HG03575 (cell line): ENCODE measurements at regions not wholly inside any gene's neighbourhood (a gene's known extent, or its start where the extent isn't known, plus 50 kb on each side); places are given as distances from the start of the nearest gene placed in this dataset.

Experiments used
- ATAC-seq: cut with Tn5 transposase; IDR thresholded peaks from one replicate; pipeline ENCODE4 v1.9.1; 2021; ENCODE audit not compliant: unreplicated experiment, insufficient number of reproducible peaks, low FRiP score; ENCODE audit errors: extremely low read depth

DNA sequence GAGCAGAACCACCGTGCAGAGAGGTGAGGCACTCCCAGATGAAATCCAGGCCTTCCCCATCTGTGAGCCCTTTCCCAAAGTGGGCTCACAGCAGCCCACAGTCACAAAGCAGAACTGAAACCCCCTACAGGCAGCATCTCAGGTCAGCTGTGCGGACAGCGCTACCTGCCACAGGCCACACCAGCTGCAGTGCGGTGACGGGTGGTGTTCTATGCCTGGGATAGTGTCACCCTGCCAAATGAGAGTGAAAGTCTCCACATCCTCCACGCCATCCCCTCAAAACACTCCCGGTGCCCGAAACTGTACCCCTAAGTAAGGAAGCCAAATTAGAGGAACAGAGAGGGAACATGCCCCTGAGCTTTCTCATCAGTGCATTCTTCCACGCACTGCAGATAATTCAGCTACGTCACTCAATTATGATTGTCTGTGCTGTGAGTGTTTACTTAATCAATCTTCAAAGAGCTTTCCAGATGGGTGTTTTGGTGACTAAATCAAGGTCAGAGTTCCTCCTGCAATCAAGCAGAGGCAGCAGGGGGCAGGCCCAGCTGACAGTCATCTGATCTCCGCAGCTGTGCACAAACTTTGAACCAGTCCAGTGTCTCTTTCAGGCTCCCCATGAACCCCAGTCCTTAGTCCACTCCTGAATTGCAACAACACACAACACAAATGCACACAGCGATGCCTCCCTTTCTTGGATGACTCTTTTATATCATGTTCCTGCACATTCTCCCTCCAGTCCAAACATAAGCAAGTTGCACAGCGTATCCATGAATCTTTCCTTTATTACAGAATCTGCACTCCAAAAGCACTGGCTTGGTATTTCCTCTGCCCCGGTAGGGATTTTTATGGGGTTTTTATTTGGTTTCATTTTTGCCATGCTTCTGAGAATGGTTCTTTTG, 150.0 kb downstream of the TOMM20 start:
- ATAC-seq = peak; percentile 25

DNA sequence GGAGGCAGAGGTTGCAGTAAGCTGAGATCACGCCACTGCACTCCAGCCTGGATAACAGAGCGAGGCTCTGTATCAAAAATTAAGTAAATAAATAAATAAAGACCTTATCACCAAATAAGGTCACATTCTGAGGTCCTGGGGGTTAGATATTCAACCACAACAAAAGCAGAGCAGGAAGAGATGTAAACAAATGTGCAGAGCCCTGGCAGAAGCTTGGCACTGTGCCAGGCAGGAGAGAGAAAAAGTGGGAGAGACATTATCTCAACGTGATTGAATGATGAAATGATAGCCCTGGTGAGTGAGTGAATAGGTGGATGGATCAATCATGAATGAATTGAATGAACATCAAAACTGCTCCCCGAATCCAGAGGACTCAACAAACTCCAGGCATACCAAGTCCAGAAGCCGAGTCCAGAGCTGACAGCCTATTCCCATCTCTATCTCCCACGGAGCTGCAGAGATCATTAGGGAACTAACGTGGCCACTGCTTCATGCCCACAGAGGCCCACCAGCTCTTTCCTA, 150.7 kb downstream of the TOMM20 start:
- no peak for ATAC-seq

DNA sequence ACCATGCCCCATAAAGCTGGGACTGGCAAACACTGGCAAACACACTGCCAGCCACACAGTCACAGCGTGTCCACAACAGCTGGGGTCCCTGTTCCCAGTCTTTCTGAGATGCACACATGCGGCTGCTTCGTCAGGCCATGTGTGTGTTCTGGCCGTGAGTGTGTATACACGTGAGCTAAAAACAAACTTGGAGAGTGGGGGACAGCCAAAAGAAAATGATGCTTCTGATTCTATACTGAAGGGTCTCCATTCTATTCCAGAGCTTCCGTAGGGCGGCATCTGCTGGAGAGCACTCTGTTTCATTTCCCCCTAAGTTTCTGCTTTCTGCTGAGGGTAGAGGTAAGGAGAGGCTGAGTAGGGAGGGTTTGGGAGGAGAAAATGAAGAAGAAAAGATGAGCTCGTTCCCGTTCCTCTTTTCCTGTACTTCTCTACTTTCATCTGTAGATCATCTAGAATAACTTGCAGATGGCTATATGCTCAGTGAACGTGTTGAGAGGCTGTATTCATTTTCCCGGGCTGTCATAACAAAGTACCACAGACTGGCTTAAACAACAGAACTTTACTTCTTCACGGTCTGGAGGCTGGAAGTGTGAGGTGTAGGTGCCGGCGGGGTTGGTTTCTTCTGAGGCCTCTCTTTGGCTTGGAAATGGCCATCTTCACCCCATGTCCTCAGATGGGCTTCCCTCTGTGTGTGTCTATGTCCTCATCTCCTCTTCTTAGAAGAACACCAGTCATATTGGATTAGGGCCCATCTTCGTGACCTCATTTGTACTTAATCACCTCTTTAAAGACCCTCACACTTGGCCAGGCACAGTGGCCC, 151.6 kb downstream of the TOMM20 start:
- ATAC-seq = no peak

DNA sequence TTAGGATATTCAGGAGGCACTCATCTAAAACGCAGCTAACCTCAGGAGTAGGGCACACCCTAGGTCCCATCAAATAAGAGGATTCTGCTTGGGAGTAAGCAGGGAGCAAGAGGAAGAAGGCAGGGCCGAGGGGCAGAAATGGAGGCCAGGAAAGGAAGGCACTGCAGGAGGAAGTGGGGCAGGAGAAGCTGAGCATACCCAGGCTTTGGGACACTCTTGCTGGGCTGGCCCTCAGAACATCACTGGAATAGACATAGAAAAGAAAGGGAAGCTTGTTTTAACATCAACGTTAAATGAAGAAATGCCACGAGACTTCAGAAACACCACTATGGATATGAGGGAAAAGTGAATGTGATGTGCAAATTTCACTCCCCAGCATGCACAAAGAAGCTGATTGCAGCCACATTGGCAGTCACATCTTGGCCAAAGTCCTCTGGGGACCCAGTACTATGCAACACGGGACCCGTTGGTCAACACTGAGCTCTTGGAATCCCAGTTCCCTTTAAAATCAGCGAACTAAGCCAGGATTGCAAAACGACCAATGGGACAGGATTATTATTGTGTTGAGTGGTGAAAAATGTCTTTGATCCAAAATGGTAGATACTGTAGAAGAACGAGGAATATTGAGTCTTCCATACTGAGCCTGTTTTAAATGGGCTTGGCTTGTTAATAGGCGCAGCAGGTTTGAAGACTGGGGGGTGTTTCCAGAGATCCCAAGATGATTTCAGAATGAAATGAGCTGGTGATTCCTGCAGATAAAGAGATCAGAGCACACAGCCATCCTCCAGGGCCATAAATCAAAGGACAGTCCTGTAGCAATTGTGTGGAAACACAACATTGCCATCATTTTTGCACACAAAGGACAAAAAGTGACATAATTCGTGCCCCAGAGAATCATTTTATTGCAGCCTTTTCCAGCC, 152.4 kb downstream of the TOMM20 start:
- no peak for ATAC-seq

GRCh38 chr1:234975122-234975940, 153.3 kb downstream of the TOMM20 start:
- no peak for ATAC-seq

- no peak for ATAC-seq
Observed at GRCh38 chr1:234973426-234974250, 155.0 kb downstream of the TOMM20 start.

DNA sequence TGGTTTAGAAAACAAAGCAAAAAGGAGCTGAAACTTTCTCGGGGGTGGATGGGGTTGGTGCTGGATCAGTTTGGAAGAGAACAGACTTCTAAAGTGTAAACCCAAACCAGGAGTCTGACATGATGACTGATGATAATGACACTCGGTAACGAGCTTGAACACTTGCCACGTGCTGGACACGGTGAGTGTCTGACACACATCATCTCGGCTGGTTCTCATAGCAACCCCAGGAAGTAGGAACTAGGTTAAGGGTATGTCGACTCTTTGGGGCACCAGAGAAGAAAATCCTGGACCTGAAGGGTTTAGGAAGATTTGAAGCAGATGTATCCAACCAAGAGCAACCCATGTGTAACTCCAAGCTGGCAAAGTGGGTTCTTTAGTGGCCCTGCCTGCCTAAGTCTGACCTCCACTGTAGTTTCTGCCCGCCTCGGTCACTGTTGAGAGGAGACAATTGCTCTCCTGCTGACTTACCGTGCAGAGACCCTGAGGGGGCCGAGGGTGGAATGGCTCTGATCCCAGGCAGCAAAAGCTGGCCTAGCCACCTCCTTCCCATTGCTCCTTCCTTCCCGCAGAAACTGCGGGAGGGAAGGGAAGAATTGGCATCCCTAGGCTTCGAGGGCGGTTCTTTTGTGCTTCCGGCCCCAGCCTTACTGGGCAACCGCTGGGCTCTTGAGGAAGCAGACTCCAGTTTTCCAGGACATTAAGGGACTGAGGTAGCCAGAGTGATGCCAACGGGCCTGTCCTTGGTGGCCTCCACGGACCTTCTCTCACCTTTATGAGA, 156.0 kb downstream of the TOMM20 start:
- ATAC-seq = no peak

DNA sequence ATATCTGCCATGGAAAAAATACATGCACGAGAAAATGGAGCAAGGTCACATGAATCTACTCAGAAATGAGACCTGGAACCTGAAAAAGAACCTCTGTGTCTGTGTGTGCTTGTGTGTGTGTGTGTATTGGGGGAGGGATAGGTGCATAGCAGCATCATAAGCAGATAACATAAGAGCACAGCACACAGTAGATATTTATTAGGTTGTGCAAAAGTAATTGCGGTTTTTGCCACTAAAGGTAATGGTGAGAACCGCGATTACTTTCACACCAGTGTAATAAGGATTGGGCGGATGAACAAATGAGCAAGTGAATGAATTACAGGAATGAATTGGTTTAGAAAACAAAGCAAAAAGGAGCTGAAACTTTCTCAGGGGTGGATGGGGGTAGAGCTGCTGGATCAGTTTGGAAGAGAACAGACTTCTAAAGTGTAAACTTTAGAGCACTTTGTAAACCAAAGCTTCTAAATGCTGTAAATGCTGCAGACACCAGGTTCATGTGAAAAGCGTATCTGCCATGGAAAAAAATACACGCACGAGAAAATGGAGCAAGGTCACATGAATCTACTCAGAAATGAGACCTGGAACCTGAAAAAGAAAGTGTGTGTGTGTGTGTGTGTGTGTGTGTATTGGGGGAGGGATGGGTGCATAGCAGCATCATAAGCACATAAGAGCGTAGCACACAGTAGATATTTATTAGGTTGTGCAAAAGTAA, 156.9 kb downstream of the TOMM20 start:
- ATAC-seq = no peak

DNA sequence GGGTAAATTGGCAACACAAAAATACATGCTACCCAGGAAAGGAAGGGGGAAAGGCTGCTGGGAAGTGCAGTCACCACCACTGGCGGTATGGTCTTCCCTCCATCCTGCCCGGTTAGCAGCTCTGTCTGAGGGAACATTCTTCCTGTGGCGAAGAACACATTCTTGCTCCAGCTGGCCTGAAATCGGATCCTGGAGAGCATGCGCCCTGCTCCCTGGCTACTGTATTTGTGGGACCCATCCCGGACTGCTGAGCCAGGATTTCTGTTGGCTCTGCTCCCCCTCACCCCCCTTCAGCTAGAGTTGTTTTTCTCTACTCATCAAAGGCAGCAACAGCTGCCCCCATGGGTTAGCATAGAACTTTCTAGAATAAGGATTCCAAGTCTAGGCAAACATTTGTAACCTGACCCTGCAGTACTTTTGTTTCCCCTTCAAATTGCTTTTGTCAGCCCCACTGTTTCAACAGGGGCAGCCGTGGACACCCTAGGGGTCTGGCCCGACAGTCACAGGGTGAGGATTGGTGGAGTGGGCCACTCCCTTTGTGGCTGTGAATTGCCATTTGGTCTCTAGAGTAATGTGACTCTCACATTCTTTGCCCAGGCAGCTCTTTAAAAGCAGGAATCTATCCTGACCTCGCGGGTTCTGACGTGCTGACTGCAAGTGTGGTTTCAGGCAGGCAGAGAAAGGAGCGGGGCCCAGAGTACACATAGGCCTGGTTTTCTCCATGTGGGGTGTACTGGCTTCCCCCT, 157.7 kb downstream of the TOMM20 start:
- no peak for ATAC-seq

DNA sequence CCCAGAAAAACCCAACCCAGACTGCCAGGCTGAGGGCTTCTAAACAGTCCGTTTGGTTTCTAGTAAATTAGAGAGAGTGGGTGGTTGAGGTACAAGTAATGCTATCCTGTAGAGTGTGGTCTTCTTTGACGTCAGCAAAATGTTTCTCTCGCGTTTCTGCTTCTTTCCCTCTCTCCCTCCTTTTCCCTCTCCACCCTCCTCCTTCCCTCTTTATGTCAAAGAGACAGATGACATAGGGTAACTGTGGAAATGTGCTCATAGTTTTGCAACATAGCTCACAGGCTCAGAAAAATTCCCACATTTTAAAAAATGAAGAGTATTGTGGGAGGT, 158.3 kb downstream of the TOMM20 start:
- no peak for ATAC-seq

GRCh38 chr1:234969581-234970400, 158.8 kb downstream of the TOMM20 start:
- ATAC-seq = no peak

DNA sequence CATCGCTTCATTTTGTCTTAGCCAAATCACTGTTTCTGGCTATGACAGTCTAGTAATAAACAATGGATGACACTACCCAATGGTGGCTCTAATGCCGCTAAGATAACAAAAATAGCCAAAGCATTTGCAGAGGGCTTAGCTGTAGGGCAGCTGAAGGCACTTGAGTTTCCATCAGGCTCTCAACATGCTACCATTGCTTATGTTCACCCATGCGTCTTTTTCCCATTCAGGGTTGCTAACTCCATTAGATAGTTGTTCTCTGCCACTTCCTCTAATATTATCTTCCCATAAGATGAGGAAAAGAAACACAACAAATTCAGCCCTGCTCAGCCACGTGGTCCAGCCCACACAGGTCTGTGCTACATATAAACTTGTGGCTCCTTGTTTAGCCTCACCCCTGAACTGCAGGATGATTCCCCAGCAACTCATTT, 159.6 kb downstream of the TOMM20 start:
- no peak for ATAC-seq

DNA sequence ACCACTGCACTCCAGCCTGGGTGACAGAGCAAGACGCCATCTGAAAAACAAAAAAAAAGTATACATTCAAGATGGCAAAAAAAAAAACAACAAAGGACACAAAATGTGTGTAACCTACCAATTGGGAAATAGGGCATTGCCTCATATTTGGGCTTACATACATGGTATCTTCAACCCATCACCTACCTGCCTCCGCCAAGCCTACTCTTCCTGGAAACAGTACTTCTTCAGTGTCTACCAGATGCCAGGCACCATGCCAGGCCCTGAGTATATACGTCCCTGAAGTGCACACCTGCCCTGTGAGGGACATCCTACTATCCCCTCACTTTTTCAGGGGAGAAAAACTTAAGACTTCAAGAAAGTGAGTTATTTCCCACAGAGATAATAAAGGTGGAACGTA, 160.2 kb downstream of the TOMM20 start:
- no peak for ATAC-seq

GRCh38 chr1:234967121-234967520, 161.5 kb downstream of the TOMM20 start:
- ATAC-seq = no peak

- no peak for ATAC-seq
Observed at GRCh38 chr1:234965111-234965510, 163.5 kb downstream of the TOMM20 start.
